GM21723 (cell line): ENCODE measurements at regions not wholly inside any gene's neighbourhood (a gene's known extent, or its start where the extent isn't known, plus 50 kb on each side); places are given as distances from the start of the nearest gene placed in this dataset.
"Not testable (repeated sequence)": the region's sequence is repeated elsewhere in the genome, so short reads cannot be mapped to it uniquely, and the experiment has no call there.

ENCODE experiments used
- ATAC-seq: cut with Tn5 transposase; IDR thresholded peaks from one replicate; pipeline ENCODE4 v1.9.1; 2021; ENCODE audit warnings: mild to moderate bottlenecking, moderate library complexity; ENCODE audit not compliant: unreplicated experiment

- no peak for ATAC-seq
These were observed 117.7 kb upstream of the SATB2 start for GRCh38 chr2:199575416-199575815.

GRCh38 chr2:199572571-199572970 lies 114.8 kb upstream of the SATB2 start:
- ATAC-seq: no peak

DNA sequence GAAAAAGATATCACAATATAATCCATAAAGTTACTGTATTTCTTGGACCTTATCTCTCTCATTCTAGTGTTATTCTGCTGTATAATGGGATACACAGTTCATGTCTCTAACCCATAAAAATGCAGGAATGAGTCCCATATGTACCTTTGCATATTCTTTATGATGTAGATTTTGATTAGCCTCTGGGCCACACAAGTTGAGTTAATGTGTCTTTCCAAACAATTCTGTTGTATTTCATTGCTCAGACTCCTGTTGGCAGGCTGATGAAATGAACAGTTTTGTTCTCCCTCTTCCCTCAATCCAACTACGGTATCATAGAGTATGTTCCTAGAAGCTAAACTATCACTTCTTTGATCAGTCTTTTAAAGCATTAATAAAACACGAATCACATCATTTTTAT lies 113.2 kb upstream of the SATB2 start:
- ATAC-seq: no peak

GRCh38 chr2:199569336-199569735 lies 111.6 kb upstream of the SATB2 start:
- no peak for ATAC-seq

- ATAC-seq: no peak
These were observed 100.4 kb upstream of the SATB2 start for GRCh38 chr2:199558156-199558555.

GRCh38 chr2:199556527-199557285 lies 99.0 kb upstream of the SATB2 start:
- ATAC-seq: no peak

DNA sequence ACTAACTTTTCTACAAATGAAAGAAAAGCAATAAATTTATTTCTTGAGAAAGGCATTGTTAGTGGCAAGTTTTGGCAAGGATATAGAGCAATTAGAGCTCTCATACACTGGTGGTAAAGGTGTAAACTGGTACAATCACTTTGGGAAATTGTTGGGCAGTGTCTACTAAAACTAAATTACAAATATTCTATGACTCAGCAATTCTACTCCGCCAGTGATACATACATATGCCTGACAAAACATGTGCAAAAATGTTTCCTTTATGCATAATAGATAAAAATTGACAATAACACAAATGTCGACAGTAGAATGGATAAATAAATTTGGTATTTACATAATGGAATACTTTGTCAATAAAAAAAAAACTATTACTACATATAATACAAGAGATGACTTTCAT lies 96.3 kb upstream of the SATB2 start:
- ATAC-seq: no peak

DNA sequence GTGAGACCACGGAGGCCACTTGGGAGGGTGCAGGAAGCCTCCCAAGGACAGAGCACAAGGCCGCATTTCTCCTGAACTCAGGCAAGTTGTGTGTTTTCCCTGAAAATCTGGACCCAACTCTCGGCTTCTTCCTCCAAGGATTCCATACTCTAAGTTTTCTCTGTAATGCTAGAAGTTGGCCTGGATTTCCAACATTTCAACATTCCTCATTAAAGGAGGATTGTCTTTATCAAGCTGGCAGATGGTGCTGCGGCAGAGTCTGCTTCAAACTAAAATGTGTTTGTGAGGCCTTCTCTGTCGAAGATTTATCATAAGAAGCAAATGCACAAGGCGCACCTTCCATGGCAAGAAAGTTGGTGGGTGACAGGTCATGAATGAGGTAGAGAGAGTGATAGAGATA lies 94.4 kb upstream of the SATB2 start:
- no peak for ATAC-seq

GRCh38 chr2:199543606-199544172 lies 86.0 kb upstream of the SATB2 start:
- no peak for ATAC-seq

- ATAC-seq: no peak
These were observed 77.9 kb upstream of the SATB2 start for GRCh38 chr2:199535445-199536177.

- not testable (repeated sequence) for ATAC-seq
These were observed 76.1 kb upstream of the SATB2 start for GRCh38 chr2:199533873-199534272.

GRCh38 chr2:199527071-199527470 lies 69.3 kb upstream of the SATB2 start:
- no peak for ATAC-seq

DNA sequence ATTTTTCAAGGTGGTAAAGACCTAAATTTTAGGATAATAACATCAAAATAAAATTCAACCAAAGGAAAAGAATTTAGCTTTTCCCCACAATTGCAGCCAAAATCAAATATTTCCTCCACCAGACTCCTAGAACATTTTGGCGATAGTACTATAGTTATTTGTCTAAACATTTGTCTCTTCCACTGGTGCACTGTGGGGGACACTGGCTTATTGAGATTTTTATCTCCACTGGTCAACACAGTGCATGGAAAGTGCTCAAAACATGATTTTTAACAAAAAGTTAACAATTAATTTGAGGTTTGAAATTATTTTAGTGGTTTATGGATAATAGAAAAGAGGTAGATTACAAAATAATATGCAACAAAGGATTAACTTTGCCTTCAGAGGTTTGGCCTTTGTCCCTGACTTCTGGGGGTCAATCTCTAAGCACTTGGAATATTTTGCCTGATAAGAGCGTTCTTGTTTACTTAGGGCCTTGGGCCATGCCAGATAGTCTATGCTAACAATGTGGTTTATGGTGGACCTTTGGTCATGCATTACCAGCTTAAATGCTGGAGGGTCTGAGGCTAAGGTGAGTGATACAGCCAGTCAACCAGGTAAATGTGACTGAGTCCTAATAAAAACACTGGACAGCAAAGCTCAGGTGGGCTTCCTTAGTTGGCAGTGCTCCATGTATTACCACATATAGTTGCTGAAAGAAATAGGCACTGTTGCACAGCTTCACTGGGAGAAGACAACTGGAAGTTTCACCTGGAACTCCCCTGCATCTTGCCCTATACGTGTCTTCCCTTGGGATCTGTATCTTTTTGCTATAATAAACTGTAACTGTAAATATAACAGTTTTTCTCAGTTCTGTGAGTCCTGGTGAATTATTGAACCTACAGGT lies 67.2 kb upstream of the SATB2 start:
- ATAC-seq: no peak

DNA sequence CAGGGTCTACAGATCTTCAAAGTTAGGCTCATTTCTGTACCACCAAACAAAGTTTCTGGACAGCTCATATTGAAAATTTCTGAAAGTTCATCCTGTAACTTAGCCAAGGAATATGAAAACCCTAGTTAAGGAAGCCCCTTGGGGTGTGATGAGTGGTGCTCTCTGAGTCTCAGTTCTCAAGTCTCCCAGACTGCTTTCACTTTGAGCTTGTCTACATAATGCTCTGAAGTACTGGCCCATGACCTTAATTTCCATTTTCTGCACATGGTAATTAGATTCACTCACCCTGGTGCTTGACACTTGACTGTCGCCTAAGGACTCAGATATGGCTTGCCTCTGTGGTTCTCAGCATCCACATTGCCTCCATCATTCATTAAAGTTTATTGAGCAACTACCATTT lies 51.7 kb upstream of the SATB2 start:
- peak; percentile 66 for ATAC-seq
